ENCODE measurements at regions not wholly inside any gene's neighbourhood (a gene's known extent, or its start where the extent isn't known, plus 50 kb on each side); places are given as distances from the start of the nearest gene placed in this dataset.

DNA sequence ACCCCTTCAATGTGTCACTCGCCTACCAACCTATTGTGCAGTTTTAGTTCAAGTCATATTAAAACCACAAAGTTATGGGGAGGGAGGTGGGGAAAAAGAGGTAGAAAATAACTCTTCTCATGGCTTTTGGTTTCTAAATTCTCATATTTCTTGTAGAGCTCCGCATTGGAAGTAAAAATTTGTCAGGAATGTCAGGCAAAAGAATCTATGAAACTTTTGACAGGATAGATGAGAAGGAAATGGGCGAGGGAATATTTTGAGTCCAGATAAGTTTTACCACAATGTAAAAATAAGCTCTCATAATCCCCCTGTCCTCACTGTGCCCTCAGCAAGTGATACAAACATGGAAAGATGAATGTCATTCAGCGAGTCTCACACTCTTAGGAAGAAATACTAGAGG lies 270.4 kb downstream of the DLEU7 start:
- ChIA-PET CTCF (no interaction called here), POLR2A (no interaction called here)
- TF ChIP-seq, protein P1, sequence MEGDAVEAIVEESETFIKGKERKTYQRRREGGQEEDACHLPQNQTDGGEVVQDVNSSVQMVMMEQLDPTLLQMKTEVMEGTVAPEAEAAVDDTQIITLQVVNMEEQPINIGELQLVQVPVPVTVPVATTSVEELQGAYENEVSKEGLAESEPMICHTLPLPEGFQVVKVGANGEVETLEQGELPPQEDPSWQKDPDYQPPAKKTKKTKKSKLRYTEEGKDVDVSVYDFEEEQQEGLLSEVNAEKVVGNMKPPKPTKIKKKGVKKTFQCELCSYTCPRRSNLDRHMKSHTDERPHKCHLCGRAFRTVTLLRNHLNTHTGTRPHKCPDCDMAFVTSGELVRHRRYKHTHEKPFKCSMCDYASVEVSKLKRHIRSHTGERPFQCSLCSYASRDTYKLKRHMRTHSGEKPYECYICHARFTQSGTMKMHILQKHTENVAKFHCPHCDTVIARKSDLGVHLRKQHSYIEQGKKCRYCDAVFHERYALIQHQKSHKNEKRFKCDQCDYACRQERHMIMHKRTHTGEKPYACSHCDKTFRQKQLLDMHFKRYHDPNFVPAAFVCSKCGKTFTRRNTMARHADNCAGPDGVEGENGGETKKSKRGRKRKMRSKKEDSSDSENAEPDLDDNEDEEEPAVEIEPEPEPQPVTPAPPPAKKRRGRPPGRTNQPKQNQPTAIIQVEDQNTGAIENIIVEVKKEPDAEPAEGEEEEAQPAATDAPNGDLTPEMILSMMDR (IDR thresholded peaks at IDR 0.05; ENCODE audit: control extremely low read depth, extremely low read depth, low read depth, missing control alignments), result no peak
- DNase-seq (ENCODE audit: extremely low spot score), result no peak

DNA sequence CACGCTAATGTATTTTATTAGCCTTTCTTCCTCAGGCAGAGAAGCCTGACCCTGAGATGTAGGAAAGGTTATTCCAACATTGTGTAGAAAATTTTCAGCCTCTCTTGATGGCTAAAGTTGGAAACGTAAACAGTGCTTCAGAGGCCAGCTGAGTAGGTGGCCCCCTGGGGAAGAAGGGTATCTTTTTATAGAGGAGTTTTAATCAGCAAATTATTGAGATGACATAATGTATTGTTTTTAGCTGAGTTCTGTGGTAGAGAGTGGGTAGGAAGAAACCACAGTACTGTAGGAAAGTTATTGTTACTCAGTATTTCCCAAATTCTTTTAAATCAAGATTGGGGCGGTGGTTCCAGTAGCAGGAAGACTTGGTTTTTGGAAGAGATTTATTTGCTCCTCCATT lies 268.8 kb downstream of the DLEU7 start:
- ChIA-PET CTCF (no interaction called here), POLR2A (no interaction called here)
- TF ChIP-seq, protein P1 (IDR thresholded peaks at IDR 0.05; ENCODE audit: control extremely low read depth, extremely low read depth, low read depth, missing control alignments), result no peak
- no peak for DNase-seq (ENCODE audit: extremely low spot score)

- CTCF ChIA-PET, result interaction anchor here (1.2 to 1.8 kb wide), 2 partner anchors 10 to 38 kb away, joined by 3 to 4 read pairs; no protein-coding TSS in a partner anchor
- TF ChIP-seq, protein P1 (IDR thresholded peaks at IDR 0.05; ENCODE audit: control extremely low read depth, extremely low read depth, low read depth, missing control alignments), result no peak
- POLR2A ChIA-PET, result no interaction called here
- DNase-seq (ENCODE audit: extremely low spot score), result no peak
These were observed 268.4 kb downstream of the DLEU7 start for GRCh38 chr13:50575138-50575537.

DNA sequence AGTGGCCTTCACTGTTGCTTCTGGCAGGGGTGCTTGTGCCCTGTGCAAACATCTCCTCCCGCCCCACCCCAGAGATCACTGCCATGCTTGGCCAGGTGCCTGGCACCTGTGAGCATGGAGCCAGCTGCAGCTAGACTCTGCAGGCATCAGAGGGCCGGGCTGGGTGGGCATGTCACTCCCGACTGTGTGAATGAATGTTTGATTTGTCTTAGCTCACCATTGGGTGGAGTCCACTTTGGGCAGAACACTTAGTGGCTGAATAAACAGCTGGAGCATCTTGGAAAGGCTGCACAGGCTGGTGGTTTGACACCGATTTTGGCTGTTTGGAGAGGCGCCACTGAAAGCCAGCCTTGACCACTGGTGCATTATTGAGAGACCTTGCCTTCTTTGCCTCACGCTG lies 267.3 kb downstream of the DLEU7 start:
- DNase-seq (ENCODE audit: extremely low spot score), result no peak
- ChIA-PET POLR2A (no interaction called here), CTCF (interaction anchor here (1.2 to 1.8 kb wide), 2 partner anchors 9 to 39 kb away, joined by 3 to 4 read pairs; no protein-coding TSS in a partner anchor)
- TF ChIP-seq, protein P1 (IDR thresholded peaks at IDR 0.05; ENCODE audit: control extremely low read depth, extremely low read depth, low read depth, missing control alignments), result no peak

DNA sequence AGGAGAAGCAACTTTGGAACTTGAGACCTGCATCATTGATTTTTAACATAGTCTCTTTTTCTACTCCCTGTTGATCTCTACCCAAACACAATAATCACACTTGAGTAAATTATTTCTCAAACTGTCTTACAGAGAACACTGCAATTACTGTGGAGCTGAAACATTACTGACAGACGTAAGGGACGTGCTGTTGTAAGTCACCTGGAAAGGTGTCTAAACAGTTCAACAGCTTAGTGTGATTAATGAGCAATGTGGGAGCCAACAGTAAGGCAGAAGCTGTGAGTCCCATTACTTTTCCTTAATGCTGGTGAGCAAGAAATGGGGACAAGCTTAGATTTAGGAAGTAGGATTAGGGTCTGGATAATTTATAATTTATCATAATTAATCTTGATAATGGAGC lies 265.7 kb downstream of the DLEU7 start:
- POLR2A ChIA-PET, result no interaction called here
- no peak for DNase-seq (ENCODE audit: extremely low spot score)
- CTCF ChIA-PET, result interaction anchor here (0.8 kb wide), 1 partner anchor 11 kb away, joined by 3 read pairs; no protein-coding TSS in a partner anchor
- TF ChIP-seq, protein P1 (IDR thresholded peaks at IDR 0.05; ENCODE audit: control extremely low read depth, extremely low read depth, low read depth, missing control alignments), result no peak

DNA sequence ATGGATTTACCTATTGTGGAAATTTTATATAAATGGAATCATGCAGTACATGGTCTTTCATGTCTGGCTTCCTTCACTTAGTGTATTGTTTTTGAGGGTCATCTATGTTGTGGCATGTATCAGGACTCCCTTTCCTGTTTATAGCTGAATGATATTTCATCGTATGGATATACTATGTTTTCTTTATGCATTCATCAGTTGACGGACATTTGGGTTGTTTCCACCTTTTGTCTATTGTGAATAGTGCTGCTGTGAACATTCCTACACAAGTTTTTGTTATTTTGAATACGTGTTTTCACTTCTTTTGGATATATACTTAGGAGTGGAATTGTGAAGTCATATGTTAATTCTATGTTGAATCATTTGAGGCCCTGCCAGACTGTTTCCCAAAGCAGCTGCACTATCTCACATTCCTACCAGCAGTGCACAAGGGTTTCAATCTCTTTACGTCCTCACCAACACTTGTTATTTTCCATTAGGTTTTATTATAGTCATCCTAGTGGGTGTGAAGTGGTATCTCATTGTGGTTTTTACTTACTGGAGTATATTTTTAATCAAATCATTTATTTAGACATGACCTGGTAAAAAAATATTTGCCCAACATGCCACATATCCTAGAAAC lies 262.7 kb downstream of the DLEU7 start:
- ChIA-PET POLR2A (no interaction called here), CTCF (no interaction called here)
- no peak for DNase-seq (ENCODE audit: extremely low spot score)
- TF ChIP-seq, protein P1 (IDR thresholded peaks at IDR 0.05; ENCODE audit: control extremely low read depth, extremely low read depth, low read depth, missing control alignments), result no peak
